ENCODE measurements at regions not wholly inside any gene's neighbourhood (a gene's known extent, or its start where the extent isn't known, plus 50 kb on each side); places are given as distances from the start of the nearest gene placed in this dataset.

GRCh38 chr2:116250376-116250775, 1564.1 kb upstream of the DDX18 start:
- TF ChIP-seq ELF4 (CRISPR knock-in tag; IDR thresholded peaks at IDR 0.05; ENCODE audit: low read depth) (no peak), CREM (CRISPR knock-in tag; IDR thresholded peaks at IDR 0.05) (no peak), CTCF (IDR thresholded peaks at IDR 0.05) (no peak), USF2 (CRISPR knock-in tag; IDR thresholded peaks at IDR 0.05) (no peak), MAX (CRISPR knock-in tag; IDR thresholded peaks at IDR 0.05) (no peak), FOXK1 (CRISPR knock-in tag; IDR thresholded peaks at IDR 0.05) (no peak), ZNF425 (CRISPR knock-in tag; conservative IDR thresholded peaks at IDR 0.05) (no peak), E2F4 (CRISPR knock-in tag; IDR thresholded peaks at IDR 0.05; ENCODE audit: borderline replicate concordance, low read depth) (no peak)
